Nephron (organoid): ENCODE measurements at regions not wholly inside any gene's neighbourhood (a gene's known extent, or its start where the extent isn't known, plus 50 kb on each side); places are given as distances from the start of the nearest gene placed in this dataset.
"Not testable (repeated sequence)": the region's sequence is repeated elsewhere in the genome, so short reads cannot be mapped to it uniquely, and the experiment has no call there.

Experiments used
- H3K27ac Mint-ChIP-seq, 3 experiments: 2 replicates each; pipeline ENCODE4 v1.8.0; 2020; ENCODE audit warnings: mixed read lengths in 3 of 3, mild to moderate bottlenecking in 2 of 3, moderate library complexity in 1 of 3
- H3K27me3 Mint-ChIP-seq: 2 replicates; pipeline ENCODE4 v1.8.0; 2021; ENCODE audit warnings: low read depth, mild to moderate bottlenecking, moderate library complexity, mixed read lengths
- H3K36me3 Mint-ChIP-seq: 2 replicates; pipeline ENCODE4 v1.8.0; 2020; ENCODE audit warnings: low read depth, mixed read lengths
- H3K4me1 Mint-ChIP-seq: 2 replicates; pipeline ENCODE4 v1.8.0; 2020; ENCODE audit warnings: mixed read lengths
- H3K4me3 Mint-ChIP-seq, 3 experiments: 2 replicates each; pipeline ENCODE4 v1.8.0; 2020; ENCODE audit warnings: mild to moderate bottlenecking in 3 of 3, mixed read lengths in 3 of 3, moderate library complexity in 2 of 3
- H3K9me3 Mint-ChIP-seq: 2 replicates; pipeline ENCODE4 v1.8.0; 2020; ENCODE audit warnings: mixed read lengths
- TF ChIP-seq, protein P1 (sequence below), 3 experiments: fragments of 200-600 bp; sonication (generic); IDR thresholded peaks; one replicate each; pipeline ENCODE4 v1.5.0; 2021; ENCODE audit warnings: antibody characterized with exemption in 3 of 3; ENCODE audit not compliant: unreplicated experiment in 3 of 3

DNA sequence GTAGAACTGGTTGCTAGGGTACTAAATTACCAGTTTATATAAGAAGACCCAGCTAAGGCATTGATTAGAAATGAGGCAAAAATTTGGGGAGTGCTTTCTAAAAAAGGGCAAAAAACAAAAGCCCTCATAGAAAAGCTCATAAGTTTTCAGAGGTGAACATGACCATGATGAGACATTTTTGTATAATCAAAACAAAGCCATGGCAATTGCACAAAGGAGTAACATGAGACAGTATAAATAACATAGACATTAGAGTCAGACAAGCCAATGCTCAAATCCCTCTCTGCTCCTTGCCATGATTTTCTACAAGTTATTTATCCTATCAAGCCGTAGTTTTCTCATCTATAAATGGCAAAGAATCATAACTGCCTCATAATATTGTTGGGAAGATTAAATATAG, 112.2 kb upstream of the ADTRP start:
- Mint-ChIP-seq H3K4me1 (no peaks in the 10 kb centered on the region), H3K9me3 (peaks cover 11% of the 10 kb centered on the region), H3K27ac (no peak overlapping the region), H3K4me3 (no peak overlapping the region), H3K27me3 (no peaks in the 10 kb centered on the region), H3K36me3 (no peaks in the 10 kb centered on the region)
- TF ChIP-seq, protein P1, sequence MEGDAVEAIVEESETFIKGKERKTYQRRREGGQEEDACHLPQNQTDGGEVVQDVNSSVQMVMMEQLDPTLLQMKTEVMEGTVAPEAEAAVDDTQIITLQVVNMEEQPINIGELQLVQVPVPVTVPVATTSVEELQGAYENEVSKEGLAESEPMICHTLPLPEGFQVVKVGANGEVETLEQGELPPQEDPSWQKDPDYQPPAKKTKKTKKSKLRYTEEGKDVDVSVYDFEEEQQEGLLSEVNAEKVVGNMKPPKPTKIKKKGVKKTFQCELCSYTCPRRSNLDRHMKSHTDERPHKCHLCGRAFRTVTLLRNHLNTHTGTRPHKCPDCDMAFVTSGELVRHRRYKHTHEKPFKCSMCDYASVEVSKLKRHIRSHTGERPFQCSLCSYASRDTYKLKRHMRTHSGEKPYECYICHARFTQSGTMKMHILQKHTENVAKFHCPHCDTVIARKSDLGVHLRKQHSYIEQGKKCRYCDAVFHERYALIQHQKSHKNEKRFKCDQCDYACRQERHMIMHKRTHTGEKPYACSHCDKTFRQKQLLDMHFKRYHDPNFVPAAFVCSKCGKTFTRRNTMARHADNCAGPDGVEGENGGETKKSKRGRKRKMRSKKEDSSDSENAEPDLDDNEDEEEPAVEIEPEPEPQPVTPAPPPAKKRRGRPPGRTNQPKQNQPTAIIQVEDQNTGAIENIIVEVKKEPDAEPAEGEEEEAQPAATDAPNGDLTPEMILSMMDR (IDR thresholded peaks at IDR 0.05; ENCODE audit: unreplicated experiment in 3 of 3), result no peak

DNA sequence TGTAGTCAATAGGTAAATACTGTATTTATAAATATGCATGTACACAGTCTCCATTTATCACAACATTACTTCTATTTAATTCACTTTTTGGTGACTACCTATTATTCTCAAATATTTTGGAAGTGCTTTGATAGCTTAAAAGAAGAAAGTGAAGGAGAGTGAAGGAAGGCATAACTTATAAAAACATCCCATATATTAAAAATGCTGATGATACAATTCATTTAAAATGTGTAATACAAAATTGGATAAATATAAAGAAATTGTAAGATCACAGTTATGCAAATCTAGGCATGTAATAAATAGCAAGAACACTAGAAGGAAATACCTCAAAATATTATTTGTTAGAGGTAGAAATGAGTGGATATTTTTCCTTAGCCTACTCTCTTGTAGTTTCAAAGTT, 111.6 kb upstream of the ADTRP start:
- H3K4me1 Mint-ChIP-seq, result no peaks in the 10 kb centered on the region
- no peaks in the 10 kb centered on the region for H3K27me3 Mint-ChIP-seq
- no peaks in the 10 kb centered on the region for H3K36me3 Mint-ChIP-seq
- H3K4me3 Mint-ChIP-seq, result no peak overlapping the region
- TF ChIP-seq, protein P1 (IDR thresholded peaks at IDR 0.05; ENCODE audit: unreplicated experiment in 3 of 3), result no peak
- H3K9me3 Mint-ChIP-seq, result peaks cover 9% of the 10 kb centered on the region
- no peak overlapping the region for H3K27ac Mint-ChIP-seq

DNA sequence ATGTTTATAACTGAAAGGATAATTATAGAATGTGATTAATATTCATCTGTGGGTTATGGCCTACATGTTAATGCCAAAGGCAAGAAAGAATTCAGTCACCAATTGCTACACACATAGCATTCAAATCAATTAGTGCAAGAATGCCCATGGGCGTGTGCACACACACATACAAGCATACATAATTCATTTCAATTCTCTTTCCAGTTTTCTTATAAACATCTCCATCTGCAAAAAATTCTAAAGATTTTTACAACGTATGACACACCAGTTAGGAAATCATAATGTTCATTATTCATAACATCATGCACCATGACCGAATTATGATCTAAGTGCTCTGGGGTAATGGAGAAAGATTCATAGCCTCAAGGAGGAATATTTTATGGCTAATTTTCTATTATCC, 111.0 kb upstream of the ADTRP start:
- no peak overlapping the region for H3K27ac Mint-ChIP-seq
- H3K4me3 Mint-ChIP-seq, result no peak overlapping the region
- H3K27me3 Mint-ChIP-seq, result no peaks in the 10 kb centered on the region
- no peaks in the 10 kb centered on the region for H3K36me3 Mint-ChIP-seq
- TF ChIP-seq, protein P1 (IDR thresholded peaks at IDR 0.05; ENCODE audit: unreplicated experiment in 3 of 3), result no peak
- H3K4me1 Mint-ChIP-seq, result no peaks in the 10 kb centered on the region
- peaks cover 11% of the 10 kb centered on the region for H3K9me3 Mint-ChIP-seq

DNA sequence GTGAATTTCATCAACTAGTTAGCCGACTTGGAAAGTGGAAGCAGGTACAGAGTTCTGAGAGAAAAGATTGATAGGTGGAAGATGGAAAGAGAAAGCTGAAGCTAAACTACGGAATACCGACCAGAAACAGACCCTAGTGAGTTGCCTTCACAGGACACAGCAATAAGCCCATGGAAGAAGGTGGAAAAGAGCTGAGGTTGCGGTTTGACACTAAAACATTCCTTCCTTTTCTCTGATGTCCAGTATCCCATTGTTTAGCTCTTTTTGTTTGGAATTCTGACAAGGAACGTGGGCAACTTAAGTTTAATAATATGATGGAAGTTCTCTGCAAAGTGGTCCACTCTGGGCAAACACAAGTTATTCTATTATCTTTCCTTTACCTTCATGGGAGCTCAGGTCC, 110.1 kb upstream of the ADTRP start:
- H3K27me3 Mint-ChIP-seq, result no peaks in the 10 kb centered on the region
- peaks cover 8% of the 10 kb centered on the region for H3K9me3 Mint-ChIP-seq
- TF ChIP-seq, protein P1 (IDR thresholded peaks at IDR 0.05; ENCODE audit: unreplicated experiment in 3 of 3), result no peak
- no peaks in the 10 kb centered on the region for H3K4me1 Mint-ChIP-seq
- no peak overlapping the region for H3K27ac Mint-ChIP-seq
- H3K4me3 Mint-ChIP-seq, result no peak overlapping the region
- H3K36me3 Mint-ChIP-seq, result no peaks in the 10 kb centered on the region

DNA sequence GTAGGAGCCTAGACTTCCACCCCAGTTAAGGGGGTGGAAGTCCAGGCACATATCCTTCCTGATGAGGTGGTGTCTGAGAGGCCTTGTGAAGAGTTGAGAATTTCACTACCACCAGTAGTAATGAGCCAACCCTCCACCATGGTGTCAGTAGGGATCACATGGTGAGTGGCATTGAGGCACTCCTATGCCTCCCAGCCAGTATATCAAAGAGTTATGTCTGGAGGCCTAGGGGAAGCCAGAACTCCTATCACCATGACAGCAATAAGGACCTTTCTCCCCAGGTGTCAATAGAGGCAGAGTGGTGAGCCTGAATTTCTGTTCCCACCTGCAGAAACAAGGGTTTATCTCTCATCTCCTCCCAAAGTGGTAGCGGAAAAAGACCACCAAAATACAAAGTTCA, 106.6 kb upstream of the ADTRP start:
- no peaks in the 10 kb centered on the region for H3K4me1 Mint-ChIP-seq
- no peaks in the 10 kb centered on the region for H3K27me3 Mint-ChIP-seq
- peaks cover 15% of the 10 kb centered on the region for H3K9me3 Mint-ChIP-seq
- H3K27ac Mint-ChIP-seq, result no peak overlapping the region
- H3K36me3 Mint-ChIP-seq, result peaks cover under 1% of the 10 kb centered on the region
- no peak overlapping the region for H3K4me3 Mint-ChIP-seq
- TF ChIP-seq, protein P1 (IDR thresholded peaks at IDR 0.05; ENCODE audit: unreplicated experiment in 3 of 3), result no peak

DNA sequence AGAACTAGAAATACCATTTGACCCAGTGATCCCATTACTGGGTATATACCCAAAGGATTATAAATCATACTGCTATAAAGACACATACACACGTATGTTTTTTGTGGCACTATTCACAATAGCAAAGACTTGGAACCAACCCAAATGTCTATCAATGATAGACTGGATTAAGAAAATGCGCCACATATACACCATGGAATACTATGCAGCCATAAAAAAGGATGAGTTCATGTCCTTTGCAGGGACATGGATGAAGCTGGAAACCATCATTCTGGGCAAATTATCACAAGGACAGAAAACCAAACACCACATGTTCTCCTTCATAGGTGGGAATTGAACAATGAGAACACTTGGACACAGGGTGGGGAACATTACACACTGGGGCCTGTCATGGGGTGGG, 104.9 kb upstream of the ADTRP start:
- H3K4me1 Mint-ChIP-seq, H3K36me3 Mint-ChIP-seq, H3K27ac Mint-ChIP-seq, H3K4me3 Mint-ChIP-seq, H3K27me3 Mint-ChIP-seq: not testable (repeated sequence)
- peaks cover 21% of the 10 kb centered on the region for H3K9me3 Mint-ChIP-seq

DNA sequence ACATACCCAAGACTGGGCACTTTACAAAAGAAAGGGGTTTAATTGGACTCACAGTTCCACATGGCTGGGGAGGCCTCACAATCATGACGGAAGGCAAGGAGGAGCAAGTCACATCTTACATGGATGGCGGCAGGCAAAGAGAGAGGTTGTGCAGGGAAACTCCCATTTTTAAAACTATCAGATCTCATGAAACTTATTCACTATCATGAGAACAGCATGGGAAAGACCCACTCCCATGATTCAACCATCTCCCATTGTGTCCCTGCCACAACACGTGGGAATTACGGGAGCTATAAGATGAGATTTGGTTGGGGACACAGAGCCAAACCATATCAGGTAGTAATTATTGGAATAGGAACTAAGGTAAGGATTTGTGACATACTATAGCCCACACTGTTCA, 101.6 kb upstream of the ADTRP start:
- H3K9me3 Mint-ChIP-seq, result peaks cover 21% of the 10 kb centered on the region
- not testable (repeated sequence) for H3K36me3 Mint-ChIP-seq, H3K27ac Mint-ChIP-seq, H3K4me3 Mint-ChIP-seq, H3K27me3 Mint-ChIP-seq
- H3K4me1 Mint-ChIP-seq, result peaks cover 15% of the 10 kb centered on the region
